A673 (cell line): ENCODE measurements at regions not wholly inside any gene's neighbourhood (a gene's known extent, or its start where the extent isn't known, plus 50 kb on each side); places are given as distances from the start of the nearest gene placed in this dataset.
A peak's percentile ranks its signal among the peaks of the same experiment; 100 is the strongest.

Source experiments
- BruUV-seq: library from RNA; stranded (reverse); fragments of 400-500 nt; replicated peaks from 2 replicates; lab custom pipeline; 2021; lab: Mats Ljungman, UMichigan
- CTCF ChIA-PET: fragments of 300-600 bp; sonication (Branson Sonifier 250); formaldehyde crosslinking; loops from one replicate; lab custom pipeline; 2022; ENCODE audit warnings: antibody characterized with exemption; lab: Charles Lee
- POLR2A ChIA-PET: fragments of 300-600 bp; sonication (Branson Sonifier 250); formaldehyde crosslinking; loops from one replicate; lab custom pipeline; 2022; ENCODE audit warnings: antibody characterized with exemption; ENCODE audit not compliant: low non-redundant PET; lab: Charles Lee
- DNase-seq: peaks from one replicate; pipeline ENCODE4 v3.0.0-alpha.2; 2015; ENCODE audit warnings: low spot score
- H3K27ac ChIP-seq: fragments of 200-600 bp; sonication (generic); 2 replicates; pipeline ENCODE4 v1.5.1; 2016; ENCODE audit warnings: mixed run types, low read depth, mild to moderate bottlenecking, mixed read lengths, antibody characterized with exemption, low read length; ENCODE audit not compliant: poor library complexity, severe bottlenecking
- H3K27me3 ChIP-seq: fragments of 200-600 bp; sonication (generic); replicated peaks from 2 replicates; pipeline ENCODE4 v1.6.1; 2017; ENCODE audit warnings: mixed run types, low read depth, mild to moderate bottlenecking, mixed read lengths, antibody characterized with exemption, low read length; ENCODE audit not compliant: insufficient read depth, poor library complexity
- H3K36me3 ChIP-seq: fragments of 200-600 bp; sonication (generic); 2 replicates; pipeline ENCODE4 v1.6.1; 2016; ENCODE audit warnings: mixed run types, mild to moderate bottlenecking, mixed read lengths, antibody characterized with exemption, low read length; ENCODE audit not compliant: insufficient read depth, poor library complexity, severe bottlenecking
- H3K4me1 ChIP-seq: fragments of 200-600 bp; sonication (generic); 2 replicates; pipeline ENCODE4 v1.6.1; 2017; ENCODE audit warnings: mixed run types, mild to moderate bottlenecking, mixed read lengths, antibody characterized with exemption, low read length; ENCODE audit not compliant: insufficient read depth, poor library complexity, severe bottlenecking
- H3K4me3 ChIP-seq: fragments of 200-600 bp; sonication (generic); 2 replicates; pipeline ENCODE4 v1.5.1; 2016; ENCODE audit warnings: low read depth, mixed run types, mild to moderate bottlenecking, mixed read lengths, low read length; ENCODE audit not compliant: poor library complexity, severe bottlenecking
- H3K9me3 ChIP-seq: fragments of 200-600 bp; sonication (generic); 2 replicates; pipeline ENCODE4 v1.6.1; 2016; ENCODE audit warnings: mixed run types, low read depth, mild to moderate bottlenecking, mixed read lengths, antibody characterized with exemption, low read length; ENCODE audit not compliant: poor library complexity, severe bottlenecking
- CTCF ChIP-seq: fragments of 300-800, 200-600 bp; sonication (generic); conservative IDR thresholded peaks from 2 replicates; pipeline ENCODE4 v1.5.1; 2017; ENCODE audit warnings: low read depth, mild to moderate bottlenecking, antibody characterized with exemption, low read length, moderate library complexity, mixed read lengths
- EZH2 ChIP-seq: fragments of 200-600 bp; sonication (generic); IDR thresholded peaks from 2 replicates; pipeline ENCODE4 v1.6.1; 2017; ENCODE audit warnings: borderline replicate concordance, low read depth, mild to moderate bottlenecking, mixed read lengths, antibody characterized with exemption, low read length; ENCODE audit not compliant: poor library complexity, severe bottlenecking
- intact Hi-C: fragments of 100-400 bp; cut with micrococcal nuclease; formaldehyde crosslinking; loops from one replicate; pipeline ENCODE4 v1.10.0; 2022; ENCODE audit not compliant: unreplicated experiment

- H3K9me3 ChIP-seq: no peaks in the 10 kb centered on the region
- POLR2A ChIA-PET: no interaction called here
- H3K27me3 ChIP-seq: no peaks in the 10 kb centered on the region
- no peak overlapping the region for H3K27ac ChIP-seq
- no peaks in the 10 kb centered on the region for H3K4me1 ChIP-seq
- intact Hi-C loops: no loop called here
- no TSS peak for BruUV-seq
- DNase-seq: no peak
- TF ChIP-seq CTCF (no peak), EZH2 (no peak)
- CTCF ChIA-PET: no interaction called here
- H3K4me3 ChIP-seq: no peak overlapping the region
- no peaks in the 10 kb centered on the region for H3K36me3 ChIP-seq
Observed at GRCh38 chr12:87025976-87026375, 769.8 kb upstream of the MGAT4C start.

- CTCF ChIA-PET: no interaction called here
Observed at GRCh38 chr12:87021400-87021799, 765.2 kb upstream of the MGAT4C start.

DNA sequence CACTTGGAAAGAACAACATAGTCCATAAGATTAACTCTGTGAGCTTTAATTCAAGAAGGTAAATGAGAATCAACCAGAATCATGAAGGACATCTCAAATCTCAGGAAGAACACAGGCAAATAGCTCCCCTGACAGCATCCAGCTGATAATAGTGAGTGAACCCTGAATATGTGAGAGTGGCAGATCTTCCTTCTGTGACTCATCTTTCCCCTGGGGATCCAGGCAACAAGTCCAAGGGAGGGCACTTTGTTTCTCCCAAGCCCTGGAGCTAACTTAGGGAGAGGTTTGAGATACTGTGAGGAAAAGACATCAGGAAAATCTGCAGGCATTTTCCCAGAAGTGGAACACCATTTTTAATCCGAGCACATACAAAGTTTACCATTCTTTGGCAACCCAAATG lies 763.9 kb upstream of the MGAT4C start:
- no TSS peak for BruUV-seq
- no peaks in the 10 kb centered on the region for H3K36me3 ChIP-seq
- intact Hi-C loops: no loop called here
- DNase-seq: peak; percentile 34
- no peaks in the 10 kb centered on the region for H3K9me3 ChIP-seq
- no peak overlapping the region for H3K27ac ChIP-seq
- ChIA-PET CTCF (no interaction called here), POLR2A (no interaction called here)
- no peak overlapping the region for H3K4me3 ChIP-seq
- H3K27me3 ChIP-seq: no peaks in the 10 kb centered on the region
- H3K4me1 ChIP-seq: no peaks in the 10 kb centered on the region
- TF ChIP-seq EZH2: no peak
- no peak for TF ChIP-seq CTCF

More at GRCh38 chr12:87021400-87021799, 765.2 kb upstream of the MGAT4C start:
- POLR2A ChIA-PET: no interaction called here
- TF ChIP-seq CTCF (no peak), EZH2 (no peak)
- no peaks in the 10 kb centered on the region for H3K9me3 ChIP-seq
- intact Hi-C loops: no loop called here
- H3K27me3 ChIP-seq: no peaks in the 10 kb centered on the region
- H3K4me3 ChIP-seq: no peak overlapping the region
- no peaks in the 10 kb centered on the region for H3K4me1 ChIP-seq
- BruUV-seq: no TSS peak
- no peaks in the 10 kb centered on the region for H3K36me3 ChIP-seq
- H3K27ac ChIP-seq: no peak overlapping the region
- DNase-seq: no peak
